Skin of body (tissue), 1 donor: ENCODE measurements at regions not wholly inside any gene's neighbourhood (a gene's known extent, or its start where the extent isn't known, plus 50 kb on each side); places are given as distances from the start of the nearest gene placed in this dataset.

Experiments
- DNase-seq: peaks from one replicate; lab custom pipeline; 2025; lab: John Stamatoyannopoulos, UW

GRCh38 chr1:8267307-8267706, 50.6 kb upstream of the SLC45A1 start:
- no peak for DNase-seq

DNA sequence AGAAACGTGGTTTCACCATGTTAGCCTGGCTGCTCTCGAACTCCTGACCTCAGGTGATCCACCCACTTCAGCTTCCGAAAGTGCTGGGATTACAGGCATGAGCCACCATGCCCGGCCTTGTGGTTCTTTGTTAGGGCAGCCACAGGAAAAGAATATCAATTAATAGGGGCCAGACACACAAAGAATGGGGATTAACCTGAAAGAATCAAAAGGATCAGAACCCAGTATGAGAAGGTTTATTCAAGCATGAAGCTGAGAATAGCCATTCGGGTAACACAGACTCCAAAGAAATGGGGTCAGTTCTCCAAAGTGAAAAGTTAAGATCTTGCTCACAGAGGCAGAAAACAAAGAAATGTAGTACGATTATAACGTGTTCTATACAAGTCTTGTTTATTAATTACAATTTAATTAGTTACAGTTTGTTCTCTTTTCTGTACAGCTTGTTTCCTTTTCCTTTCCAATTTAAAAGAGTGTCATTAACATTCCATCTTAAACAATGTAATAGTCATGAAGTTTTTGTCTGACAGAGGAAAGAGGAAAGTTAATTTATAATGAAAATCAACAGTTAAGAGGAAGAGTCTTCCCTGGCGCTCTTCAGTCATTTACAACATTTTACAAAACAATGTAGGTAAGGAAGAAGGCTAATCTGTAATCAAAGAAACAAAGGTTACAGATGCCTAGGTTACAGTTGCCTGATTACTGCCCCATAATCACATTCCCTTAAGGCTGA, 51.3 kb upstream of the SLC45A1 start:
- DNase-seq = no peak

GRCh38 chr1:8263791-8264190, 54.1 kb upstream of the SLC45A1 start:
- no peak for DNase-seq

- DNase-seq = no peak
These were observed 56.5 kb upstream of the SLC45A1 start for GRCh38 chr1:8261398-8261762.

GRCh38 chr1:8259498-8260290, 58.2 kb upstream of the SLC45A1 start:
- no peak for DNase-seq

DNA sequence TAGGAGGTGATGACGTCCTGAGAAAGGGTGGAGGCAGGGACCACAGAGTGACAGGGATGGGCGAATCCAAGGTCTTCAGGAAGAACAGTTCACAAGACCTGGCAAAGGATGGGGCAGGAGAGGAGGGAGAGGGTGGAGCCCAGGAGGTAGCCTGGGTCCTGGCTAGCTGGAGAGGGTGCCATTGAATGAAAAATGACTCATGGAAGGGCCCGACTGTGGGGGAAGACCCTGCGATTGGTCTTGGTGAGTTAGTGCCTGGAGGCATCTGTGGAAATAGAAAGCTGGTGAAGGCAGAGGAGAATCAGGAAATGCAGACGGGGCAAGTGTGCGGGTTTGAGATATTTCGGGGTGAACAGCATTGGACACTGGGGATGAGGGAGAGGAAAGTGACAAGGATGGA, 60.3 kb upstream of the SLC45A1 start:
- no peak for DNase-seq

GRCh38 chr1:8256321-8256720, 61.6 kb upstream of the SLC45A1 start:
- DNase-seq = no peak

DNA sequence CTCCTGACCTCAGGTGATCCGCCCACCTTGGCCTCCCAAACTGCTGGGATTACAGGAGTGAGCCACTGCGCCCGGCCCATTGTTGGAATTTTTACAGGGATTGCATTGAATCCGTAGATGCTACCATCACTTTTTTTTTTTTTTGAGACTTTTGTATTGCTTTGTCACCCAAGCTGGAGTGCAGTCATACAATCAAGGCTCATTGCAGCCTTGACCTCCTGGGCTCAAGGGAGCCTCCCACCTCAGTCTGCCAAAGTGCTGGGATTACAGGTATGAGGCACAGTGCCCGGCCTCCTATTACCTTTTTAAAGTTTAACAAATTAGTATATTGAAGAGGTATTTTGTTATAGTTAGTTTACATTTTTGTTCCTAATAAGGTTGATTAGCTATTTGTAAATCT, 62.2 kb upstream of the SLC45A1 start:
- DNase-seq = no peak

- no peak for DNase-seq
These were observed 65.5 kb upstream of the SLC45A1 start for GRCh38 chr1:8252266-8252951.

- no peak for DNase-seq
These were observed 66.3 kb upstream of the SLC45A1 start for GRCh38 chr1:8251635-8252034.

GRCh38 chr1:8249838-8250237, 68.1 kb upstream of the SLC45A1 start:
- DNase-seq = no peak

DNA sequence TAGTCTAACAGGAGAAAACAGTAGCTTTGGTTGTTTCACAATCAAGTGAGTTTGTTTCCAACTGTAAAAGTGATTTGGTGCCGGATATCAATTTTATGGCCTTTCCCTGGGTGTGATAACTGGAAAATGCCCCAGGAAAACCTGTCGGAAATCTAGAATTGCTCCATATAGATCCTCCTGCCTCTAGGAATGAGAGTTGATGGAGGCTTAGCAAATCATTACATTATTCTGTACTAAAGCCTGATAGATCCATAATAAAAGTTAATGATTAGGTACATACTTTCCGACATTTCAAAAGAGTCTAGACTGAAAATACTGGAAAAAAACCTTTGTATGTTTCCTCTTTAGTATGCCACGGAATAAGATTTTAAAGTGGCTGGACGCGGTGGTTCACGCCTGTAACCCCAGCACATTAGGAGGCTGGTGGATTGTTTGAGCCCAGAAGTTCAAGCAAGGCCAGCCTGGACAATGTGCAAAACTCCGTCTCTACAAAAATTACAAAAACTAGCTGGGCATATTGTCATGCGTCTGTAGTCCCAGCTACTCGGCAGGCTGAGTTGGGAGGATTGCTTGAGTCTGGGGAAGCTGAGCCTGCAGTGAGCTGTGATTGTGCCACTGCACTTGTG, 70.0 kb upstream of the SLC45A1 start:
- no peak for DNase-seq

DNA sequence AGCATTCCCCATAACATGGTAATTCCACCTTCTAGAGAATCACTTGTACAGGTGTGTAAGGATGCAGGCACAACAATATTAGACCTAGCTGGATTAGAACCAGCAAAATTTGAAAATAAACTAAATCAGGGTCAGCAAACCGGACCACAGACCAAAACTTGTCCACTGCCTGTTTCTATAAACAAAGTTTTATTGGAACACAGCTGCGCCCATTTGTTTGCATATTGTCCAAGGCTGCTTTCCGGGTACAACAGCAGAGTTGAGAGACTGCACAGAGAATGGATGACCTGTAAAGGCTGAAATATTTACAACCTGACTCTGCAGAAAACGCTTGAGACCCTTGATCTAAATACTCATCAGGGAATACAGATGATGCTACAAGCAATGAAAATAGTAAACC, 73.6 kb upstream of the SLC45A1 start:
- DNase-seq = no peak

DNA sequence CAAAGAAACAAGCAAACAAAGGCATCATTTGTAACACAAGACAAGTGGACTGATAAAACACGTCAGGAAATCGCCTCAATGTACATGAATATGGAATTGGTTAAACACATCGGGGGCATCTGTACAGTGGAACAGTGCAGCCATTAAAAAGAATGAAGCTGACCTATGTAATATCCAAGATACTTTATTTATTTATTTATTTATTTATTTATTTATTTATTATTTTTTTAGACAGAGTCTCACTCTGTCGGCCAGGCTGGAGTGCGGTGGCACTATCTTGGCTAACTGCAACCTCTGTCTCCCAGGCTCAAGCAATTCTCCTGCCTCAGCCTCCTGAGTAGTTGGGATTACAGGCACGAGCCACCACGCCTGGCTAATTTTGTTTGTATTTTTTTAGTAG, 75.4 kb upstream of the SLC45A1 start:
- DNase-seq = no peak

GRCh38 chr1:8241417-8242014, 76.4 kb upstream of the SLC45A1 start:
- DNase-seq = no peak

GRCh38 chr1:8239306-8240023, 78.4 kb upstream of the SLC45A1 start:
- no peak for DNase-seq

GRCh38 chr1:8239039-8239305, 78.9 kb upstream of the SLC45A1 start:
- DNase-seq = no peak

DNA sequence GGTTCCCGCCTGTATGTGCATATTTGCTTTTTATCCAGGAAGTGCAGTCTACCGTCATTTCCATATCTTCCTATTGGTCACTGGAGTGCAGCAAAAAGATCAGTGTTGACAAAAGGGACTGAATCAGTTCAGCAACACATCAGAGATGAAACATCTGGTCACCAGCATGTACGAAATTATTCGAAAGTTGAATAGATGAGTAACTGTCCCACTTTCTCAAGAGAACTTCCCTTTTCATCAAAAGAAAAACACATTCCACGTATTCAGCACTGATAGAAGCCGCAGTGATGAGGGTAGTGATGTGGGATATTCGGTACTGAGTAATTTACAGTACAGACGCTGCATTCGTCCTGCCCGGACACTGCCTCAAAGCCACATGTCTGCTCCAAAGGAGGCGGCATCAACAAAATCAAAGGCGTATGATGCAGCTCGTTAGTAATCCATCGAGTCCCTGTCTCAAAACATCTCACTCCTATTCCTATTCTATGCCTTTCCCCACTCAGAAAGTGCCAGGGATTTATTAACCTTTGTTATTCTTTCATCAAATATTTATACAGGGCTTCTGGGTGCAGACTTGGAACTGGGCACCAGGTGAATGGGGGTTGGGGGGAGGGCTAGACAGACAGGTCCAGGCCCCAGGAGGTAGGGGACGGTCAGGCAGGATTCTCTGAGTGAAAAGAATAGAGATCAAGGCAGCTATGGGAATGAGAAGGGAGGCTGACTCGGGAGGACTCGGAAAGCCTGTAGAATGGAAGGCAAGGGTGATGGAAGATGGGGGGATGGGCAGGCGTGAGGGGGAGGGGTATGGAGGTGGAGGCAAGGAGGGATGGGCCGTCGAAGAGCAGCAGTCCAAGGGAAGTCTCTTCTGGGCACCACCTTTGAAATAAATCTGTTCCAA, 79.5 kb upstream of the SLC45A1 start:
- no peak for DNase-seq

DNA sequence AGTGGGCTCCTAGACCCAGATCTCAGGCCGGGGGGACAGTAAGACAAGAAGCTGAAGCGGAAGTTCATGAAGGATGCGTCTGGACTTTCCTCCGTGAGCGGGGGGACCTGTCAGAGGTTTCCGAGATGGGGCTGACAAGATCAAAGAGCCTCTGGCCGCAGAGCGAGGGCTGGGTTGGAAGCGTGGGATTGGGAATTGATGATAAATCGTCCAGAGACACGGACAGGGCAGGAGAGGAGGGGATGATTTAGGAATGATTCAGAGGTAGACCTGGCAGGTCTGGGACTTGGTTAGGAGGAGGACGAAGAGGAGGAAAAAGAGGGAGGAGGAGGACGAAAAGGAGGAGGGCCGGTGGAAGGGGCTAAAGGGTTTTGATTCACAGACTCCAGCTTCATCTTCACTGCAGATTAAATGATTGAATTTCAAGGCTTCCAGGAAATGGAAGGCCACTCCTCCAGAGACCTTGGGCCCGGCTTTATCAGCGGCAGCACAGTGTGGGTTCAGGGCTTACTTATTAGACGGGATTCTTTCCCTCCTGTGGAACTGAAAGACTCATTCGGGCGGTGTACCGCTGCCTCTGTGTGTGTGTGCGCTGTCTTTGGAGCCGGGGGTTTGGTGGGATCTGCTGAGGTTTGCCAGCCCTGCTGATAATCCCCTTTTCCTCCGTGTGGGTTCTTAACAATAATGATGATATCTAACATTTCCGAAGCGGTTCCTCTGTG, 85.7 kb upstream of the SLC45A1 start:
- DNase-seq = no peak

DNA sequence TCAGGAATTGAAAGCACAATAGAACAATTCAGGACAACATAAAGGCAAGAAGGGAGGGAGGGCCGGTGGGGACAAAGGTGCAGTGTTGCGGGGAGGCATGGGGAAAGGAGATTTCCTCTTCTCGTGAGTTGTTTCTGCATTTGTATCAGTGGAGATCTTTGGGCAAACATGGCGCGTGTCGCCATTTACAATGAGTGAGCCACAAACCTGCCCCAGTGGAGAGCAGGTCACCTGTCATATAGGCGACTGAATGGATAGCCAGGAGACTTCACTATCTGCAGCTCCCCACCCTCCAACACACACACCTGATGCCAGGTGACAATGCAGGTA, 87.7 kb upstream of the SLC45A1 start:
- DNase-seq = no peak
